LoVo (cell line): ENCODE measurements at regions not wholly inside any gene's neighbourhood (a gene's known extent, or its start where the extent isn't known, plus 50 kb on each side); places are given as distances from the start of the nearest gene placed in this dataset.

ENCODE experiments used
- DNase-seq: peaks from one replicate; pipeline ENCODE4 v3.0.0-alpha.2; 2016; ENCODE audit warnings: low spot score

GRCh38 chr1:221201773-221202172 lies 322.5 kb downstream of the HLX start:
- no peak for DNase-seq

GRCh38 chr1:221203224-221204054 lies 324.2 kb downstream of the HLX start:
- DNase-seq = peak; percentile 66

- DNase-seq = no peak
These were observed 325.0 kb downstream of the HLX start for GRCh38 chr1:221204055-221204833.

GRCh38 chr1:221206076-221206475 lies 326.8 kb downstream of the HLX start:
- no peak for DNase-seq

- DNase-seq = no peak
These were observed 333.7 kb downstream of the HLX start for GRCh38 chr1:221212926-221213325.

- no peak for DNase-seq
These were observed 337.8 kb downstream of the HLX start for GRCh38 chr1:221217029-221217428.

GRCh38 chr1:221223281-221223680 lies 344.0 kb downstream of the HLX start:
- DNase-seq = no peak

- DNase-seq = no peak
These were observed 348.2 kb downstream of the HLX start for GRCh38 chr1:221227460-221227859.

- DNase-seq = no peak
These were observed 348.7 kb downstream of the HLX start for GRCh38 chr1:221227872-221228337.

GRCh38 chr1:221228594-221228993 lies 349.4 kb downstream of the HLX start:
- DNase-seq = no peak

GRCh38 chr1:221230605-221231004 lies 351.4 kb downstream of the HLX start:
- no peak for DNase-seq

- no peak for DNase-seq
These were observed 355.5 kb downstream of the HLX start for GRCh38 chr1:221234791-221235190.

GRCh38 chr1:221237587-221237986 lies 358.3 kb downstream of the HLX start:
- no peak for DNase-seq

- DNase-seq = no peak
These were observed 359.9 kb downstream of the HLX start for GRCh38 chr1:221239181-221239580.

GRCh38 chr1:221239792-221240191 lies 360.5 kb downstream of the HLX start:
- no peak for DNase-seq

GRCh38 chr1:221240690-221241089 lies 361.4 kb downstream of the HLX start:
- no peak for DNase-seq

GRCh38 chr1:221241157-221241556 lies 361.9 kb downstream of the HLX start:
- DNase-seq = no peak

- DNase-seq = no peak
These were observed 362.3 kb downstream of the HLX start for GRCh38 chr1:221241592-221241991.

- DNase-seq = no peak
These were observed 366.8 kb downstream of the HLX start for GRCh38 chr1:221246067-221246466.

- DNase-seq = no peak
These were observed 367.6 kb downstream of the HLX start for GRCh38 chr1:221246628-221247415.

GRCh38 chr1:221251580-221251979 lies 372.3 kb downstream of the HLX start:
- no peak for DNase-seq

- no peak for DNase-seq
These were observed 375.6 kb downstream of the HLX start for GRCh38 chr1:221254813-221255212.
